Osteoblast (primary cell): ENCODE measurements at regions not wholly inside any gene's neighbourhood (a gene's known extent, or its start where the extent isn't known, plus 50 kb on each side); places are given as distances from the start of the nearest gene placed in this dataset.

Experiments
- DNase-seq: peaks from one replicate; pipeline ENCODE4 v3.0.0; 2011; ENCODE audit warnings: low spot score, mixed read lengths; ENCODE audit not compliant: insufficient read length; ENCODE audit errors: missing footprints
- H2AFZ ChIP-seq: 2 replicates; pipeline ENCODE4 v1.6.0; 2011; ENCODE audit warnings: mild to moderate bottlenecking, low read length
- H3K27ac ChIP-seq: 2 replicates; pipeline ENCODE4 v1.5.1; 2011; ENCODE audit warnings: mild to moderate bottlenecking, low read depth, low read length, moderate library complexity
- H3K27me3 ChIP-seq: 2 replicates; pipeline ENCODE4 v1.6.0; 2012; ENCODE audit warnings: mild to moderate bottlenecking, control low read depth, inconsistent platforms, low read length, moderate library complexity; ENCODE audit not compliant: insufficient read depth
- H3K36me3 ChIP-seq: 2 replicates; pipeline ENCODE4 v1.5.1; 2011; ENCODE audit warnings: mild to moderate bottlenecking, low read length, control low read depth, moderate library complexity; ENCODE audit not compliant: insufficient read depth
- H3K4me1 ChIP-seq: 2 replicates; pipeline ENCODE4 v1.5.1; 2011; ENCODE audit warnings: mild to moderate bottlenecking, low read length, control low read depth, moderate library complexity; ENCODE audit not compliant: insufficient read depth
- H3K4me2 ChIP-seq: 2 replicates; pipeline ENCODE4 v1.6.0; 2011; ENCODE audit warnings: mild to moderate bottlenecking, low read length; ENCODE audit not compliant: insufficient read depth
- H3K4me3 ChIP-seq: fragments of 200-600 bp; sonication (generic); 3 replicates; pipeline ENCODE4 v1.5.1; 2012; ENCODE audit warnings: mild to moderate bottlenecking, low read length, inconsistent platforms; ENCODE audit not compliant: insufficient read depth
- H3K79me2 ChIP-seq: 2 replicates; pipeline ENCODE4 v1.6.0; 2012; ENCODE audit warnings: mild to moderate bottlenecking, low read length, control low read depth, inconsistent platforms; ENCODE audit not compliant: insufficient read depth
- H3K9me3 ChIP-seq: 2 replicates; pipeline ENCODE4 v1.5.1; 2011; ENCODE audit warnings: low read depth, low read length, control low read depth
- H4K20me1 ChIP-seq: 2 replicates; pipeline ENCODE4 v1.6.0; 2012; ENCODE audit warnings: mild to moderate bottlenecking, low read length, control low read depth; ENCODE audit not compliant: insufficient read depth
- TF ChIP-seq, protein P1 (sequence below): IDR thresholded peaks from 2 replicates; pipeline ENCODE4 v1.5.1; 2011; ENCODE audit warnings: mild to moderate bottlenecking, low read depth, low read length, moderate library complexity; ENCODE audit errors: extremely low read depth

DNA sequence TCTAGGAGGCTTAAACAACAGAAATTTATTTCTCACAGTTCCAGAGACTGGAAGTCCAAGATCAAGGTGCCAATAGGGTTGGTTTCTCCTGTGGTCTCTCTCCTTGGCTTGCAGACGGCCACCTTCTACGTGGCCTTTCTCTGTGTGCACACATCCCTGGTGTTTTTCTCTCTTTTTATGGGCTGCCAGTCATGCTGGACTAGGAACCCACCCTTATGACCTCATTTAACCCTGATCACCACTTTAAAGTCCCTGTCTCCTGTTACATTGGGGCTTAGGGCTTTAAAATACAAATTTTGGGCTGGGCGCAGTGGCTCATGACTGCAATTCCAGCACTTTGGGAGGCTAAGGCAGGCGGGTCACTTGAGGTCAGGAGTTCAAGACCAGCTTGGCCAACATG, 157.1 kb downstream of the TLE1 start:
- no peaks in the 10 kb centered on the region for H3K36me3 ChIP-seq
- DNase-seq, result no peak
- H4K20me1 ChIP-seq, result no peaks in the 10 kb centered on the region
- H3K4me1 ChIP-seq, result no peaks in the 10 kb centered on the region
- H3K27me3 ChIP-seq, result no peaks in the 10 kb centered on the region
- H3K79me2 ChIP-seq, result no peaks in the 10 kb centered on the region
- H3K27ac ChIP-seq, result no peak overlapping the region
- H3K9me3 ChIP-seq, result no peaks in the 10 kb centered on the region
- H3K4me3 ChIP-seq, result no peak overlapping the region
- TF ChIP-seq, protein P1, sequence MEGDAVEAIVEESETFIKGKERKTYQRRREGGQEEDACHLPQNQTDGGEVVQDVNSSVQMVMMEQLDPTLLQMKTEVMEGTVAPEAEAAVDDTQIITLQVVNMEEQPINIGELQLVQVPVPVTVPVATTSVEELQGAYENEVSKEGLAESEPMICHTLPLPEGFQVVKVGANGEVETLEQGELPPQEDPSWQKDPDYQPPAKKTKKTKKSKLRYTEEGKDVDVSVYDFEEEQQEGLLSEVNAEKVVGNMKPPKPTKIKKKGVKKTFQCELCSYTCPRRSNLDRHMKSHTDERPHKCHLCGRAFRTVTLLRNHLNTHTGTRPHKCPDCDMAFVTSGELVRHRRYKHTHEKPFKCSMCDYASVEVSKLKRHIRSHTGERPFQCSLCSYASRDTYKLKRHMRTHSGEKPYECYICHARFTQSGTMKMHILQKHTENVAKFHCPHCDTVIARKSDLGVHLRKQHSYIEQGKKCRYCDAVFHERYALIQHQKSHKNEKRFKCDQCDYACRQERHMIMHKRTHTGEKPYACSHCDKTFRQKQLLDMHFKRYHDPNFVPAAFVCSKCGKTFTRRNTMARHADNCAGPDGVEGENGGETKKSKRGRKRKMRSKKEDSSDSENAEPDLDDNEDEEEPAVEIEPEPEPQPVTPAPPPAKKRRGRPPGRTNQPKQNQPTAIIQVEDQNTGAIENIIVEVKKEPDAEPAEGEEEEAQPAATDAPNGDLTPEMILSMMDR, result no peak
- no peak overlapping the region for H2AFZ ChIP-seq
- no peak overlapping the region for H3K4me2 ChIP-seq

DNA sequence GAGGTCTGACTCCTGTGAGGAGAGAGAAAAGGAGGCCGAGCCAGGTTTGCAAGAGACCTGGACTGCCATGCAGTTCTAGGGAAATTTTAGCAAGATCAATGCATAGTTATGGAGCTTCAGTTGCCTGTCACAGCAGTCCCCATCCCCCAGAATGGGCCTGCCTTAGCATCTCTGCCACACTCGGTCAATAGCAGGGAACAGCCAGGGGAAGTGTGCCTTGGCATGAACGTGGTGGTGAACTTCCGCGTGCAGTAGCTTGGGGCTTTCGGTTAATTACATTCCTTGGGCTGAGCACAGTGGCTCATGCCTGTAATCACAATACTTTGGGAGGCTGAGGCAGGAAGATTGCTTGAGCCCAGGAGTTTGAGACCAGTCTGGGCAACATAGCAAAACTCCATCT, 157.8 kb downstream of the TLE1 start:
- H3K79me2 ChIP-seq, result no peaks in the 10 kb centered on the region
- H3K4me3 ChIP-seq, result no peak overlapping the region
- H3K27ac ChIP-seq, result no peak overlapping the region
- no peak for DNase-seq
- peaks cover 3% of the 10 kb centered on the region for H3K4me1 ChIP-seq
- H3K27me3 ChIP-seq, result no peaks in the 10 kb centered on the region
- H3K4me2 ChIP-seq, result no peak overlapping the region
- no peaks in the 10 kb centered on the region for H3K9me3 ChIP-seq
- TF ChIP-seq, protein P1, result no peak
- no peaks in the 10 kb centered on the region for H4K20me1 ChIP-seq
- H3K36me3 ChIP-seq, result no peaks in the 10 kb centered on the region
- no peak overlapping the region for H2AFZ ChIP-seq

DNA sequence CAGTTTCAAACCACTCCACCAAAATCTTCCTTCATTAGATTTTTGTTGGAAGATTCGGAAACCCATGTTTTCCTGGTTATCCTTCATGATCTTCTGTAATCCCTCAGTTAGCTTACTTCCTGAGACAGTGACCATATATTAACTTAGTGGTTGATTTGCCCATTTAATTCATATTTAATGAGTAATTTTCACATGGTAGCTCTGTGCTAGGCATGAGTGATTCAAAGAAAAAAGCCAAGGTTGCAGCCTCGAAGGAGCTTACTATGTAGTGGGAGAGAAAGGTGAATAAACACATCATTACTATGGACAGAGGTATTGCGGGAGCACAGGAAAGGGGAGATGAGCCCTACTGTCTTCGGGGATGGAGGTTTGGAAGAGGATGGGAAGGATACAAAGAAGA, 158.5 kb downstream of the TLE1 start:
- Histone ChIP-seq H3K9me3 (no peaks in the 10 kb centered on the region), H3K4me3 (no peak overlapping the region), H3K27me3 (no peaks in the 10 kb centered on the region), H2AFZ (no peak overlapping the region), H3K36me3 (no peaks in the 10 kb centered on the region), H3K4me2 (no peak overlapping the region), H3K79me2 (no peaks in the 10 kb centered on the region), H3K27ac (no peak overlapping the region), H3K4me1 (peaks cover 8% of the 10 kb centered on the region), H4K20me1 (no peaks in the 10 kb centered on the region)
- no peak for DNase-seq
- TF ChIP-seq, protein P1, result no peak

DNA sequence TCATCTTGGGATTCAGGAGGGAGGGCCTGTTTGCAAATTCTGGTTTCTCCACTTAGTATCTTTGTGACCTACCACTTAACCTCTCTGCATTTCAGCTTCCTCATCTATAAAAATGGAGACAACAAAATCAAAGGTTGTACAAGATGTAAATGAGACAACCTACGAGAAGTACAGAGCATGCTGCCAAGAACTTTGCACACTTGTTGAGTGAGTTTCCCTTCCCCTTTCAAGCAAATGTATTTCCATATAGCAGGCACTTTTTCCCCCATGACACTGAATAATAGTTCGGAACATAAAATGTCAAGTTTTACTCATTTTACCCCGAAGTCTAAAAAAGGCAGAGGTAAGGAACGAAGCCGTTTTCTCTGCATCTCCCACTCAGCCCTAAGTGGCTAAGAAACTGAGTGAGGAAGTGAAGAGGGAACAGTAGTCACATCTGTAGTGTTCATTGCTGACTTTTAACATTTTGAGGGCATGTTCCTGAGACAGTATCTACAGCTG, 159.0 kb downstream of the TLE1 start:
- peaks cover 8% of the 10 kb centered on the region for H3K4me1 ChIP-seq
- no peak overlapping the region for H3K4me2 ChIP-seq
- no peak overlapping the region for H3K27ac ChIP-seq
- H4K20me1 ChIP-seq, result no peaks in the 10 kb centered on the region
- no peaks in the 10 kb centered on the region for H3K79me2 ChIP-seq
- H3K9me3 ChIP-seq, result no peaks in the 10 kb centered on the region
- H3K27me3 ChIP-seq, result no peaks in the 10 kb centered on the region
- TF ChIP-seq, protein P1, result no peak
- H3K4me3 ChIP-seq, result no peak overlapping the region
- H3K36me3 ChIP-seq, result no peaks in the 10 kb centered on the region
- H2AFZ ChIP-seq, result no peak overlapping the region
- DNase-seq, result no peak
